ENCODE measurements at regions not wholly inside any gene's neighbourhood (a gene's known extent, or its start where the extent isn't known, plus 50 kb on each side); places are given as distances from the start of the nearest gene placed in this dataset.

- no peak for FAIRE-seq
- Histone ChIP-seq H3K9me3 (replicated peaks; ENCODE audit: control insufficient read depth, insufficient read depth, low read length) (no peaks in the 10 kb centered on the region), H3K27me3 (replicated peaks in 1 of 2; ENCODE audit: control insufficient read depth in 2 of 2, insufficient read depth in 2 of 2, low read length in 1 of 2) (no peaks in the 10 kb centered on the region), H3K79me2 (ENCODE audit: control insufficient read depth, insufficient read depth, low read length) (no peaks in the 10 kb centered on the region), H3K4me2 (ENCODE audit: control insufficient read depth, insufficient read depth) (no peak overlapping the region), H3K9ac (ENCODE audit: control insufficient read depth, insufficient read depth, low read length) (no peak overlapping the region), H2AFZ (ENCODE audit: control insufficient read depth, low read depth, low read length) (no peak overlapping the region), H3K4me3 (no peak overlapping the region), H4K20me1 (ENCODE audit: control insufficient read depth, insufficient read depth) (no peaks in the 10 kb centered on the region), H3K27ac (ENCODE audit: control insufficient read depth, insufficient read depth) (no peak overlapping the region), H3K4me1 (ENCODE audit: control insufficient read depth, insufficient read depth, low read length) (no peaks in the 10 kb centered on the region), H3K36me3 (ENCODE audit: control insufficient read depth in 2 of 2, insufficient read depth in 2 of 2, low read length in 1 of 2) (no peaks in the 10 kb centered on the region)
- ChIA-PET RAD21 (ENCODE audit: unreplicated experiment) (no interaction called here), CTCF (no interaction called here), POLR2A (no interaction called here), SMC1A (ENCODE audit: uncharacterized antibody, unreplicated experiment) (no interaction called here)
- TF ChIP-seq CBFB (IDR thresholded peaks at IDR 0.05; ENCODE audit: low read depth) = no peak
- TF ChIP-seq MEF2B (IDR thresholded peaks at IDR 0.05; ENCODE audit: partially characterized antibody, poor library complexity, severe bottlenecking) = no peak
- no peak for TF ChIP-seq ATF2 (IDR thresholded peaks at IDR 0.05; ENCODE audit: low read length)
- no peak for TF ChIP-seq MXI1 (IDR thresholded peaks at IDR 0.05; ENCODE audit: low read depth, low read length)
- no peak for TF ChIP-seq KLF5 (IDR thresholded peaks at IDR 0.05; ENCODE audit: partially characterized antibody)
- no peak for TF ChIP-seq HDAC6 (IDR thresholded peaks at IDR 0.05; ENCODE audit: unreplicated experiment)
- no peak for TF ChIP-seq NFYB (IDR thresholded peaks at IDR 0.05; ENCODE audit: insufficient read depth, low read depth, low read length)
- TF ChIP-seq MTA2 (IDR thresholded peaks at IDR 0.05; ENCODE audit: low read depth) = no peak
- no peak for TF ChIP-seq ZBED1 (IDR thresholded peaks at IDR 0.05; ENCODE audit: borderline replicate concordance)
- TF ChIP-seq ESRRA (IDR thresholded peaks at IDR 0.05; ENCODE audit: low read length) = no peak
- TF ChIP-seq, protein P1, sequence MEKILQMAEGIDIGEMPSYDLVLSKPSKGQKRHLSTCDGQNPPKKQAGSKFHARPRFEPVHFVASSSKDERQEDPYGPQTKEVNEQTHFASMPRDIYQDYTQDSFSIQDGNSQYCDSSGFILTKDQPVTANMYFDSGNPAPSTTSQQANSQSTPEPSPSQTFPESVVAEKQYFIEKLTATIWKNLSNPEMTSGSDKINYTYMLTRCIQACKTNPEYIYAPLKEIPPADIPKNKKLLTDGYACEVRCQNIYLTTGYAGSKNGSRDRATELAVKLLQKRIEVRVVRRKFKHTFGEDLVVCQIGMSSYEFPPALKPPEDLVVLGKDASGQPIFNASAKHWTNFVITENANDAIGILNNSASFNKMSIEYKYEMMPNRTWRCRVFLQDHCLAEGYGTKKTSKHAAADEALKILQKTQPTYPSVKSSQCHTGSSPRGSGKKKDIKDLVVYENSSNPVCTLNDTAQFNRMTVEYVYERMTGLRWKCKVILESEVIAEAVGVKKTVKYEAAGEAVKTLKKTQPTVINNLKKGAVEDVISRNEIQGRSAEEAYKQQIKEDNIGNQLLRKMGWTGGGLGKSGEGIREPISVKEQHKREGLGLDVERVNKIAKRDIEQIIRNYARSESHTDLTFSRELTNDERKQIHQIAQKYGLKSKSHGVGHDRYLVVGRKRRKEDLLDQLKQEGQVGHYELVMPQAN (conservative IDR thresholded peaks at IDR 0.05) = no peak
- no TSS peak for BruUV-seq (replicated peaks)
- DNase-seq (ENCODE audit: low read depth, low spot score) = no peak
- no peak for ATAC-seq
- 0% methylated on average over 1 of the region's 1 CpG for WGBS (ENCODE audit: insufficient coverage, insufficient replicate concordance, low lambda C conversion rate, missing lambda C conversion rate)
- intact Hi-C loops (cut with micrococcal nuclease; ENCODE audit: unreplicated experiment) = no loop called here
- in situ Hi-C loops (cut with MboI) = no loop called here
These were observed 606.0 kb downstream of the KCTD8 start for GRCh38 chr4:43842594-43842993.

Data from GM12878 (cell line).